ENCODE measurements at regions not wholly inside any gene's neighbourhood (a gene's known extent, or its start where the extent isn't known, plus 50 kb on each side); places are given as distances from the start of the nearest gene placed in this dataset.

GRCh38 chr14:87873741-87874140 is 119.2 kb downstream of the GALC start:
- whole genome bisulfite sequencing (ENCODE audit: insufficient coverage, insufficient replicate concordance, low lambda C conversion rate, missing lambda C conversion rate): 58% methylated on average over 1 of the region's 1 CpG
- no peaks in the 10 kb centered on the region for H3K27me3 ChIP-seq (replicated peaks in 1 of 2; ENCODE audit: control insufficient read depth in 2 of 2, insufficient read depth in 2 of 2, low read length in 1 of 2)
- no peak overlapping the region for H3K4me3 ChIP-seq
- SMC1A ChIA-PET (ENCODE audit: uncharacterized antibody, unreplicated experiment): interaction anchor here (0.9 to 1.7 kb wide), 3 partner anchors 11 to 127 kb away, joined by 3 to 7 read pairs (median 4); no protein-coding TSS in a partner anchor
- no peak overlapping the region for H3K27ac ChIP-seq (ENCODE audit: control insufficient read depth, insufficient read depth)
- no peaks in the 10 kb centered on the region for H3K9me3 ChIP-seq (replicated peaks; ENCODE audit: control insufficient read depth, insufficient read depth, low read length)
- no peak overlapping the region for H2AFZ ChIP-seq (ENCODE audit: control insufficient read depth, low read depth, low read length)
- TF ChIP-seq CREM (IDR thresholded peaks at IDR 0.05; ENCODE audit: low read depth) (no peak), MTA3 (IDR thresholded peaks at IDR 0.05; ENCODE audit: borderline replicate concordance, low read length) (no peak), NR2F1 (conservative IDR thresholded peaks at IDR 0.05) (no peak), HDGF (IDR thresholded peaks at IDR 0.05) (no peak), STAT1 (conservative IDR thresholded peaks at IDR 0.05) (no peak), ATF2 (IDR thresholded peaks at IDR 0.05; ENCODE audit: low read length) (no peak), SIX5 (IDR thresholded peaks at IDR 0.05; ENCODE audit: low read depth, low read length, severe bottlenecking) (no peak), CBX5 (IDR thresholded peaks at IDR 0.05; ENCODE audit: low read depth) (no peak), STAT3 (IDR thresholded peaks at IDR 0.05; ENCODE audit: low read depth, low read length) (no peak), ZNF384 (IDR thresholded peaks at IDR 0.05; ENCODE audit: borderline replicate concordance, low read depth, low read length) (no peak), DPF2 (IDR thresholded peaks at IDR 0.05) (no peak), RFX5 (IDR thresholded peaks at IDR 0.05; ENCODE audit: low read depth, low read length) (no peak)
- no peak overlapping the region for H3K4me2 ChIP-seq (ENCODE audit: control insufficient read depth, insufficient read depth)
- H3K79me2 ChIP-seq (ENCODE audit: control insufficient read depth, insufficient read depth, low read length): no peaks in the 10 kb centered on the region
- ATAC-seq (no peak), DNase-seq (ENCODE audit: low read depth, low spot score) (no peak), FAIRE-seq (no peak)
- intact Hi-C loops (cut with micrococcal nuclease; ENCODE audit: unreplicated experiment) (no loop called here), in situ Hi-C loops (cut with MboI) (no loop called here)
- POLR2A ChIA-PET: no interaction called here
- RAD21 ChIA-PET (ENCODE audit: unreplicated experiment): interaction anchor here (1.2 kb wide), 1 partner anchor 128 kb away, joined by 3 read pairs; no protein-coding TSS in a partner anchor
- no peaks in the 10 kb centered on the region for H3K4me1 ChIP-seq (ENCODE audit: control insufficient read depth, insufficient read depth, low read length)
- CTCF ChIA-PET: interaction anchor here (1.9 kb wide), 1 partner anchor 24 kb away, joined by 5 read pairs; no protein-coding TSS in a partner anchor
- no peak overlapping the region for H3K9ac ChIP-seq (ENCODE audit: control insufficient read depth, insufficient read depth, low read length)
- H3K36me3 ChIP-seq (ENCODE audit: control insufficient read depth in 2 of 2, insufficient read depth in 2 of 2, low read length in 1 of 2): no peaks in the 10 kb centered on the region
- BruUV-seq (replicated peaks): no TSS peak
- no peaks in the 10 kb centered on the region for H4K20me1 ChIP-seq (ENCODE audit: control insufficient read depth, insufficient read depth)
